Uterus (tissue), 3 donors: ENCODE measurements at regions not wholly inside any gene's neighbourhood (a gene's known extent, or its start where the extent isn't known, plus 50 kb on each side); places are given as distances from the start of the nearest gene placed in this dataset.

Source experiments
- DNase-seq, 2 donors: peaks; one replicate each; pipeline ENCODE4 v3.0.0-alpha.2; 2019 to 2020
- H3K27ac ChIP-seq, 2 donors: fragments of 200-600 bp; sonication (generic); 1 replicate in 1 of 2; 2 replicates in 1 of 2; pipeline ENCODE4 v1.5.1; 2016 to 2018
- H3K27me3 ChIP-seq, 2 donors: fragments of 200-600 bp; sonication (generic); one replicate each; pipeline ENCODE4 v1.5.1; 2018 to 2019; ENCODE audit warnings: control low read depth in 1 of 2
- H3K36me3 ChIP-seq, 2 donors: fragments of 200-600 bp; sonication (generic); one replicate each; pipeline ENCODE4 v1.5.1; 2019; ENCODE audit warnings: control low read depth in 1 of 2
- H3K4me1 ChIP-seq, 2 donors: fragments of 200-600 bp; sonication (generic); one replicate each; pipeline ENCODE4 v1.5.1; 2018 to 2019; ENCODE audit warnings: control low read depth in 1 of 2
- H3K4me3 ChIP-seq, 2 donors: fragments of 200-600 bp; sonication (generic); 1 replicate in 1 of 2; 2 replicates in 1 of 2; pipeline ENCODE4 v1.5.1; 2018 to 2019; ENCODE audit warnings: mild to moderate bottlenecking in 1 of 2
- H3K9me3 ChIP-seq, 2 donors: fragments of 200-600 bp; sonication (generic); one replicate each; pipeline ENCODE4 v1.5.1; 2019; ENCODE audit warnings: control low read depth in 1 of 2
- POLR2A ChIP-seq, 2 donors: fragments of 450-650 bp; IDR thresholded peaks; one replicate each; pipeline ENCODE4 v1.6.1; 2016; ENCODE audit warnings: antibody characterized with exemption in 2 of 2, mild to moderate bottlenecking in 1 of 2, moderate library complexity in 1 of 2
- intact Hi-C: fragments of 100-400 bp; cut with DNase I; formaldehyde crosslinking; loops from one replicate; pipeline ENCODE4 v1.15.1; 2023; ENCODE audit warnings: low total_unique reads
- TF ChIP-seq, protein P1 (sequence below), 4 experiments: fragments of 200-600 bp in 2 of 4; fragments of 450-650 bp in 2 of 4; sonication (generic) in 2 of 4; IDR thresholded peaks; one replicate each; pipeline ENCODE4 v1.5.1; 2016 to 2019; ENCODE audit warnings: antibody characterized with exemption in 4 of 4, mild to moderate bottlenecking in 2 of 4, moderate library complexity in 1 of 4
- donor health status: DM: yes; HTN: yes; CAD: no.

GRCh38 chr3:30069056-30069455, 537.3 kb upstream of the TGFBR2 start:
- DNase-seq: no peak
- Histone ChIP-seq H3K9me3 (no peaks in the 10 kb centered on the region), H3K36me3 (no peaks in the 10 kb centered on the region), H3K27ac (no peak overlapping the region), H3K27me3 (no peaks in the 10 kb centered on the region), H3K4me3 (no peak overlapping the region), H3K4me1 (no peaks in the 10 kb centered on the region)
- intact Hi-C loops: no loop called here
- TF ChIP-seq, protein P1, sequence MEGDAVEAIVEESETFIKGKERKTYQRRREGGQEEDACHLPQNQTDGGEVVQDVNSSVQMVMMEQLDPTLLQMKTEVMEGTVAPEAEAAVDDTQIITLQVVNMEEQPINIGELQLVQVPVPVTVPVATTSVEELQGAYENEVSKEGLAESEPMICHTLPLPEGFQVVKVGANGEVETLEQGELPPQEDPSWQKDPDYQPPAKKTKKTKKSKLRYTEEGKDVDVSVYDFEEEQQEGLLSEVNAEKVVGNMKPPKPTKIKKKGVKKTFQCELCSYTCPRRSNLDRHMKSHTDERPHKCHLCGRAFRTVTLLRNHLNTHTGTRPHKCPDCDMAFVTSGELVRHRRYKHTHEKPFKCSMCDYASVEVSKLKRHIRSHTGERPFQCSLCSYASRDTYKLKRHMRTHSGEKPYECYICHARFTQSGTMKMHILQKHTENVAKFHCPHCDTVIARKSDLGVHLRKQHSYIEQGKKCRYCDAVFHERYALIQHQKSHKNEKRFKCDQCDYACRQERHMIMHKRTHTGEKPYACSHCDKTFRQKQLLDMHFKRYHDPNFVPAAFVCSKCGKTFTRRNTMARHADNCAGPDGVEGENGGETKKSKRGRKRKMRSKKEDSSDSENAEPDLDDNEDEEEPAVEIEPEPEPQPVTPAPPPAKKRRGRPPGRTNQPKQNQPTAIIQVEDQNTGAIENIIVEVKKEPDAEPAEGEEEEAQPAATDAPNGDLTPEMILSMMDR (IDR thresholded peaks at IDR 0.05): no peak
- TF ChIP-seq POLR2A (IDR thresholded peaks at IDR 0.05): no peak

GRCh38 chr3:30073040-30073439, 533.4 kb upstream of the TGFBR2 start:
- DNase-seq: no peak
- no peaks in the 10 kb centered on the region for H3K9me3 ChIP-seq
- no peak overlapping the region for H3K4me3 ChIP-seq
- intact Hi-C loops: no loop called here
- H3K4me1 ChIP-seq: no peaks in the 10 kb centered on the region
- H3K36me3 ChIP-seq: no peaks in the 10 kb centered on the region
- no peak for TF ChIP-seq POLR2A (IDR thresholded peaks at IDR 0.05)
- TF ChIP-seq, protein P1 (IDR thresholded peaks at IDR 0.05): no peak
- no peak overlapping the region for H3K27ac ChIP-seq
- H3K27me3 ChIP-seq: no peaks in the 10 kb centered on the region

DNA sequence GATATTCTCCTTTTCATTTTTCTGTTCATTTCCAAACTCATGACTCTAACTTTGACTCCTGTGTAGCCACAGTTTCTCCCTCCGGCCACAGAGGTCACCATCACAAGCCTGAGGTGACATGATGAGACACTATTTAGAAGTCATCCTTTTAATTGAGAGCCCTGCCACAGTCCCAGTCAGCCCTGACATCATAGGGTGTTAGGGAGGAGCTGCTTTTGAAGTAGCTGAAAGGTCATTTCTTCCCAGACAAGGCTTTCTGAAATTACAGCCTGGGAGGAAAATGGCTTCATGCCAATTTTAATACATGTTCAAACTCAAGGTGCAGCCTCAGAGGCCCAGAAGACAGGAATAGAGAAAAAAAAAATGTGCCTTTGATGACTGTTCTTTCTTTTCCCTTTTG, 532.8 kb upstream of the TGFBR2 start:
- no peaks in the 10 kb centered on the region for H3K4me1 ChIP-seq
- no peak overlapping the region for H3K27ac ChIP-seq
- DNase-seq: no peak
- intact Hi-C loops: no loop called here
- H3K4me3 ChIP-seq: no peak overlapping the region
- H3K27me3 ChIP-seq: no peaks in the 10 kb centered on the region
- TF ChIP-seq, protein P1 (IDR thresholded peaks at IDR 0.05): no peak
- TF ChIP-seq POLR2A (IDR thresholded peaks at IDR 0.05): no peak
- no peaks in the 10 kb centered on the region for H3K9me3 ChIP-seq
- H3K36me3 ChIP-seq: no peaks in the 10 kb centered on the region

GRCh38 chr3:30075514-30075913, 530.9 kb upstream of the TGFBR2 start:
- no peaks in the 10 kb centered on the region for H3K27me3 ChIP-seq
- no peak overlapping the region for H3K4me3 ChIP-seq
- no peaks in the 10 kb centered on the region for H3K36me3 ChIP-seq
- intact Hi-C loops: no loop called here
- H3K4me1 ChIP-seq: no peaks in the 10 kb centered on the region
- H3K9me3 ChIP-seq: no peaks in the 10 kb centered on the region
- TF ChIP-seq, protein P1 (IDR thresholded peaks at IDR 0.05): no peak
- no peak for TF ChIP-seq POLR2A (IDR thresholded peaks at IDR 0.05)
- no peak overlapping the region for H3K27ac ChIP-seq
- no peak for DNase-seq

GRCh38 chr3:30076899-30077298, 529.5 kb upstream of the TGFBR2 start:
- H3K27ac ChIP-seq: no peak overlapping the region
- no peaks in the 10 kb centered on the region for H3K9me3 ChIP-seq
- H3K4me1 ChIP-seq: no peaks in the 10 kb centered on the region
- H3K27me3 ChIP-seq: no peaks in the 10 kb centered on the region
- intact Hi-C loops: no loop called here
- DNase-seq: no peak
- H3K4me3 ChIP-seq: no peak overlapping the region
- TF ChIP-seq, protein P1 (IDR thresholded peaks at IDR 0.05): no peak
- TF ChIP-seq POLR2A (IDR thresholded peaks at IDR 0.05): no peak
- H3K36me3 ChIP-seq: no peaks in the 10 kb centered on the region
